ENCODE measurements at regions not wholly inside any gene's neighbourhood (a gene's known extent, or its start where the extent isn't known, plus 50 kb on each side); places are given as distances from the start of the nearest gene placed in this dataset.

GRCh38 chr9:107213080-107213479 is 70.0 kb upstream of the RAD23B start:
- DNase-seq = no peak

- DNase-seq = no peak
Observed at GRCh38 chr9:107213561-107214028, 69.5 kb upstream of the RAD23B start.

DNA sequence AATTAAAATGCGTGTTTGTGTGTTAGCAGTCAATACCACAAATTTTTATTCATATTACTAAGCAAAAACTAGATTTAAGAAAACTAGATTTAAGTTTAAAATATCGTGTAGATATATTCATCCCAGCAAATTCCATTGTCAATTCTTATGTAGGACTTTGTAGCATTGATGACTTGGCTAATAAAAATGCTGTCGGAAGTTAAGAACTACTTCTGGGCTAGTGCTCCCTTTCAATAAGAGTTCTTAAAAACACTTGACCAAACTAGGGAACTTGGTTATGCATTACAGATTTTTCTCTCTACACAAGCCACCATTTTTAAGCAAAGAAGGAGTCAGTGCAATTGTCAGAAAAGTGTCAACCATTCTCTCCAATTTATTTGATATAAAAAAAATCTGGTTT is 68.7 kb upstream of the RAD23B start:
- DNase-seq = no peak

DNA sequence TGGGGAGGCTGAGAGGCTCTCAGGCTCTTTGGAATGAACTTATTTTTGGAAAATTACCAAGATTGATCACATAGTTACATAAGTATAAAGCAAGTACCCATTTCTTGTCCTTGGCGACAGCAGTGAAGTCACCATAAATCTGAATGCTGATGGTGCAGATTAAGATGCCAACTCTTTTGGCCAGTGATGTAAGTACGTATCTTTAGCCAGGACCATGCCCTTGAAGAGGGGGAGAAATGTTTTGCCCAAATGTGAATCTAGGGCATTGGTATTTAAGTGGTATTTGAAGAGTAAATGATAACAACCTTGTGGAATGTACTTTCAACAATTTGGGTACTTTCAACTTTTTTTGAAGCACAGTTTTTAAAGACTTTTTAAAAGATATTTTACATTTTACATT is 68.2 kb upstream of the RAD23B start:
- DNase-seq = no peak

GRCh38 chr9:107215381-107215780 is 67.7 kb upstream of the RAD23B start:
- no peak for DNase-seq

DNA sequence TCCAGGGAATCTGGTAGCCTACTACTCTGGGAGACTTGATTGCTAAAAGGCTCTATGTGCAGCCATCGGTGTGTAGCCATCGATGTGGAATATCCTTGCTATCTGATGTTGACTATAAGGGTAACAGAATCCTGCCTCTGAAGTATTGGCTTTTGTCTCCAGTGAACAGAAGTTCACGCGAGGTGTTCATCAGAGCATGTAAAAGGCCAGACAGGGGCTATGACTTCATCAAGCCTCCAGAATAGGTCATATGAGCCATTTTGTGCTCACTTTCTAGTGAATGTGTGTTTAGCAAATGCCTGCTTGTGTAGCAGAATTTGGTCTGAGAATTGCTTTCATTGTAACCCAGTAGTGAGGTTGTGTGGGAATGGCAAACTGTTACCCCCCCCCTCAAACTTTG is 66.8 kb upstream of the RAD23B start:
- DNase-seq = no peak

DNA sequence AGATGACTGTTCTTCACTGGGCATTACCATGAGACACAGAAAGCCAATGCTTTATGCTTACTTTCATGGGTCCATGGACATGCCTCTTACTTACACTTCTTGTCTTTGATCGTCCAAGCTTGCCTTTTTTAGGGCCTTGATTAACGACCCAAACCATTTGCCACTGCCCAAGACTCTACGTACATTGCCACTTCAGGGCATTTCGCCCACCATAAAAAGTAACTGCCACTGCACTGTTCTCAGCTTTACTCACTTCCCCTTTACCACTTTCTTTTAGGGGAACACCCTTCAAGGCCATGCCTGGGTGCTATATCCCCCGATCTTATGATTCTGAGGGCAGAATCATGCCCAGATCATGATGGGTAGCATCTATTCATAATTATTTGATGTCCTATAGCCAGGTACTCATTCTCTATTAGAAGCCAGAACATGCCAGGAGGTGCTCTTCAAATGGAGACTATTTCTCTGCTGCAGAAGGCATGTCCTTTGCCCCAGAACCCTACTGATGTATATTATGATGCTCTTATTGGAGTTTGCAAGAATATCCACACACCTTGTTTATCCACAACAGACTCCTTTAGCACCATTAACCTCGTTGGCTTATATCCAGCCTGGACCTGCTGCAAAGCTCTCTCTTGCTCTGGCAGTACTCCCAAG is 64.1 kb upstream of the RAD23B start:
- no peak for DNase-seq

GRCh38 chr9:107219486-107220077 is 63.5 kb upstream of the RAD23B start:
- no peak for DNase-seq

DNA sequence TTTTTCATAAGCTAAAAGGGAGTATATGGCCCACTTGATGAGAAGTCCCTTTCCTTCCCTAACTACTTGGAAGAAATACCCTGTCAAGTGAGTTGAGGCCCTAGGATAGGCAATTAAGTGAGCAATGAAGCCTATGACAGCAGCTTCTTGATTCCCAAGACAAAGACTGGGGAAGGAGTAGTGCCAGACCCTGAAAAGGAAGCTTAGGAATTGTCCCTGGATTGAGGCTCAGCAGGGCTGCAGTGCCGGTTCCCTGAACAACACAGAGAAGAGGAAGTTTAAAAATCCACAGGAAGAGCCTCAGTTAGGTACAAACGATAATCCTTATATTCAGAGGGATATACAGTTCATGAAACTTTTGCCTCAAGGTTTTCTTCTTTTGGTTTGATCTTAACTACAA is 61.8 kb upstream of the RAD23B start:
- no peak for DNase-seq

DNA sequence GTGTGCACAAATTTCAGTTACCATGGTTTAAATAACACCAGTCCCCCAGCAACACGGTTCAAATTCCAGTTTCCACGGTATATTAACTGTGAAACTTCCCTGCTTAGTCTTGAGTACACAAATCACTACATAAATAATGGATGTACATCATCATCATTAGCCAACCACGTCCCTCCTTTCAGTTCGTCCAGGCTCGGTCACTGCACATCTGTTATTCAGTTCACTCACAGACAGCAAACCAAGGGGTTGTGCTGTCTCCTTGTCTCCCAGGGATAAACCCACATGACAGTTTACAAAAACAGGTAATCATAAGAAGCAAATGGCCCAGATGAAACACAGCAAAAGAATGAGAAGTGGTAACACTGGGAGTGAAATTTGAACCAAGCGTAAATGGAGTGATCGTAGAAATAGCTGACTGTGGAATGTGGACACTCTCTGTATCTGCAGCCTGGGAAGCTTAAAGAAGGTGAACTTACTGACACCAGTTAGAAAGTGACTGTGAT is 61.0 kb upstream of the RAD23B start:
- DNase-seq = no peak

- no peak for DNase-seq
Observed at GRCh38 chr9:107223381-107223780, 59.7 kb upstream of the RAD23B start.

- DNase-seq = no peak
Observed at GRCh38 chr9:107224252-107224651, 58.8 kb upstream of the RAD23B start.

DNA sequence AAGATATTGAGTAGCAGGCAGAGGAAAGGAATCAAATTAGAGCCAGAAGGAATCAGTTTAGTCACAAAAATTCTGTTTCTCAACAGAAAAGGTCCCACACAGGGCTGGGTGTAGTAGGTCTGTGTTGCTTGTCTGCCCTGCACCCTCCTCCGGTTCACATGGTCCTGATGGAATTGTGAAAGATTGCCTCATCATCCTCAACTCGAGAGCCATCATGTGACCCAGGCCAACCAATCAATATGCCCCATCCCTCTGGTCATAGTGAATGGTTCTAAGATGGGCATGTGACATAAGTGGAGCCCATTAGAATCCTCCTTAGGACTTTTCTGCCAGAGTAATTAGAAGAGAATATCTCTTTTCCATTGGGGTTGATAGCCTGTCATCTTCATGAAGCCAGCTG is 56.7 kb upstream of the RAD23B start:
- DNase-seq = no peak

DNA sequence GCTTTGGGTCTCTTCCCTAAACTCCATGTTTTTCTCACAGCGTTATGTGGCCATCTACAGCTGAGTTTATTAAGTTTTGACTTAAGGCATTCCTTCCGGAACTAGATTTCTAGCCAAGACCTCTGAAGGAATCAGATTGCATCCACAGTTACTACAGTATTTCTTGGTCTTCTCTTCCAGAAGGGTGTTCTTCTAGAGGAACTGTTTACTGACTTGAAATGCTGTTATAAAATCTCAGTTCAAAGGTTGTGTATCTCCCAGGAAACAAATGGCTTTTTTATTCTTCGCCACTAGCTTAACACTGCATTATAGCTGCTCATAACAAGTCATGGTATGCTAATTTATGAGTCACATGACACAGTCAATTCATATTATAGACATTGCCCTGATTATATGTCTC is 55.3 kb upstream of the RAD23B start:
- no peak for DNase-seq

DNA sequence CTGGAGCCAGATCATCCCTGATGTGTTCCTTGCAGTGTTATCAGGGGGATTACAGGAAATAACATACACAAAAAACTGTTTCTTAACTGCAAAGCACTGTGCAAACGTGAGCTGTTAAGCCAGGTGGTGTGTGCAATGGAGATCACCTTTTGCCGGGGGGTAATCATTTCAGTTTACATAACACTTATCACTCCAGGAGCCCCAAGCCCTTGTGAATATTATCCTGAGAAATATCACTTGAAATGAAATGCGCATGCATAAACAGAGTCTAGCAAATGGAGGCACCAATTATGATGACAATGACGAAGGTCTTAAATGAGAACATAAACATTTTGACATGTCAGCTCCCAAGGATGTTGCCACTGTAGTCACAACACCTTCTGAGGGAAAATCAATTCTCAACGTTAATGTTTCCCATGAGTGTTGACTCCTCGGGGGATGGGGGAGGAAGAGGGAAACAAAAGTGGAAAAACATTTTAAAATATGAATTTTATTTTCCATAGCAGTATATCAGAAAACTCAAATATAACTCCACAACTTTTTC is 54.5 kb upstream of the RAD23B start:
- peak; percentile 89 for DNase-seq

DNA sequence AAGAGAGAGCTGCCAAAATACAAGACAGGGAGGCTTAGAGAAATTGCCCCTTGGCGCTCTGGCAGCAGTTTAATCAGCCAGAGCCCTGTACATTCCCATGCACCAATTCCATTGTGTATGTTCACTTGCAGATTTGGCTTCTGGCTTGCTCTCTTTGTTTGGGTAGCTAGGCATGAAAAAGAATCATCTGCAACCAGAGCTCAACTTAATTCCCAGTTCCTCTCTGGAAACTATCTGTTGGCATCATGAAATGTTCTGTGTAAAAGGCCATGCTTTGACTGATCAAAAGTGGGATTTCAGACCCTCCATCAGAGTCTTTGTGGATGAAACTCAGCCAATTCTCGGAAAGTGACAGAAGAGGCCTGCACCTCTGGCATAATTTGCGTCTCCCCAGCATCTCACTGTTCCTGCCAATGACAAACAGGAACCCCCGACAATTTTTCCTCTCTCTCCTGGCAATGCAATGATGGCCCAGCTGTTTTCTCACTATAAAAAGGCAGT is 53.8 kb upstream of the RAD23B start:
- no peak for DNase-seq

Data from NCI-H345 (cell line).